ENCODE measurements at regions not wholly inside any gene's neighbourhood (a gene's known extent, or its start where the extent isn't known, plus 50 kb on each side); places are given as distances from the start of the nearest gene placed in this dataset.

DNA sequence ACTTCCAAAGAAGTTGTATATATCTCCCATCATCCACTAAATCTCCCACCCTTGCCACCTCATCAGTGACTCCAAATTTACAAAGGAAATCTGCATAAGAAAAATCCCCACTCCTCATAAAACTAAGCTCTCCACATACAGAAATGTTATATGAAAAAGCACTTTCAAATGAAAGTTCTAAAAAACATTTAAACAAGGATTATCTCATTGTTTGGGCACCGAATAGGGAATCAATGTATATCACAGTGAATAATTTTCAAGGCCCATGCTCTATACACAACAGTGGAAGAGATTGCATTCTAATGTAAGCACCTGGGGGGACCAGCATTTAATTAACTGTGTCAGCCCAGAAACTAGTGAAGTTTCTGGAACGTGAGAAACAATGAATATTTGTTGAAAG, 70.1 kb downstream of the OSR1 start:
- no peaks in the 10 kb centered on the region for H3K27me3 ChIP-seq (ENCODE audit: control insufficient read depth, extremely low read depth, insufficient read depth, low read length)
- no peaks in the 10 kb centered on the region for H3K4me1 ChIP-seq (ENCODE audit: control insufficient read depth, extremely low read depth, insufficient read depth, low read length)
- dilution Hi-C loops (cut with MboI; ENCODE audit: extremely low pct_ligation_motif_present, low sequenced_read_pairs) = no loop called here
- no peaks in the 10 kb centered on the region for H3K9me3 ChIP-seq (ENCODE audit: control insufficient read depth, low read depth, low read length)
- H3K4me3 ChIP-seq (ENCODE audit: control insufficient read depth in 2 of 3, extremely low read depth in 1 of 3, insufficient read depth in 2 of 3, low read depth in 1 of 3, low read length in 3 of 3) = no peak overlapping the region
- DNase-seq (ENCODE audit: low read depth, low spot score) (no peak), FAIRE-seq (no peak)
- H3K9me1 ChIP-seq (ENCODE audit: control insufficient read depth, extremely low read depth, insufficient read depth, low read length) = no peaks in the 10 kb centered on the region
- TF ChIP-seq CTCF (optimal IDR thresholded peaks at IDR 0.05 in 1 of 3, IDR thresholded peaks at IDR 0.05 in 1 of 3, conservative IDR thresholded peaks at IDR 0.05 in 1 of 3; ENCODE audit: extremely low read depth in 1 of 3, insufficient read depth in 2 of 3, low read length in 3 of 3) = no peak
- TF ChIP-seq EZH2 (IDR thresholded peaks at IDR 0.05; ENCODE audit: low read length) = no peak
- H3K36me3 ChIP-seq (ENCODE audit: control insufficient read depth in 2 of 2, extremely low read depth in 1 of 2, insufficient read depth in 2 of 2, low read length in 2 of 2) = no peaks in the 10 kb centered on the region
- no peak overlapping the region for H2AFZ ChIP-seq (ENCODE audit: control insufficient read depth, low read length)
- no peaks in the 10 kb centered on the region for H4K20me1 ChIP-seq (ENCODE audit: control insufficient read depth, extremely low read depth, insufficient read depth, low read length)
- no peak overlapping the region for H3K9ac ChIP-seq (ENCODE audit: control insufficient read depth, extremely low read depth, insufficient read depth, low read length)
- H3K79me2 ChIP-seq (ENCODE audit: control insufficient read depth, insufficient read depth, low read length) = no peaks in the 10 kb centered on the region
- no peak overlapping the region for H3K27ac ChIP-seq (ENCODE audit: control insufficient read depth, insufficient read depth, low read length)
- no peak overlapping the region for H3K4me2 ChIP-seq (ENCODE audit: control insufficient read depth, extremely low read depth, insufficient read depth, low read depth, low read length)

DNA sequence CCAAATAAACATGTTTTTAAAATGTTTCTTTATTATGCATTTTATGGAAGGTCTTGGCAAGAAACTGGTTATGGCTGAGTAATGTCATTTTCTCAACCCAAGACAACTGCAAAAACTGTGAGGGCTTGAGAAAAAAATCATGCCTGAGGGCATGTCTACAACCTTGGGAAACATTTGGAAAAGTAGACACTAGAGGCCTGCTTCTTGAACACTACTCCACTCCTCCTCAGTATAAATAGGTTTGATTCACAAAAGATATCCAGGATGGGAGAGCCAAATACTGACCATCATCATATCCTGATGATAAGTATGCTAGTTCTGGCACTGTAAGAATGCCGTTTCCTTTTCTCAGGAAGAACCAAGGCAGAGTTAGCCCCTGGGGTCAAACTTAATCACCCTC, 71.1 kb downstream of the OSR1 start:
- no peak overlapping the region for H3K4me3 ChIP-seq (ENCODE audit: control insufficient read depth in 2 of 3, extremely low read depth in 1 of 3, insufficient read depth in 2 of 3, low read depth in 1 of 3, low read length in 3 of 3)
- no peaks in the 10 kb centered on the region for H3K9me1 ChIP-seq (ENCODE audit: control insufficient read depth, extremely low read depth, insufficient read depth, low read length)
- no peaks in the 10 kb centered on the region for H3K79me2 ChIP-seq (ENCODE audit: control insufficient read depth, insufficient read depth, low read length)
- no peaks in the 10 kb centered on the region for H3K9me3 ChIP-seq (ENCODE audit: control insufficient read depth, low read depth, low read length)
- H4K20me1 ChIP-seq (ENCODE audit: control insufficient read depth, extremely low read depth, insufficient read depth, low read length) = no peaks in the 10 kb centered on the region
- DNase-seq (ENCODE audit: low read depth, low spot score) (no peak), FAIRE-seq (no peak)
- H3K36me3 ChIP-seq (ENCODE audit: control insufficient read depth in 2 of 2, extremely low read depth in 1 of 2, insufficient read depth in 2 of 2, low read length in 2 of 2) = no peaks in the 10 kb centered on the region
- H3K4me2 ChIP-seq (ENCODE audit: control insufficient read depth, extremely low read depth, insufficient read depth, low read depth, low read length) = no peak overlapping the region
- dilution Hi-C loops (cut with MboI; ENCODE audit: extremely low pct_ligation_motif_present, low sequenced_read_pairs) = no loop called here
- no peak overlapping the region for H3K9ac ChIP-seq (ENCODE audit: control insufficient read depth, extremely low read depth, insufficient read depth, low read length)
- no peaks in the 10 kb centered on the region for H3K27me3 ChIP-seq (ENCODE audit: control insufficient read depth, extremely low read depth, insufficient read depth, low read length)
- TF ChIP-seq CTCF (optimal IDR thresholded peaks at IDR 0.05 in 1 of 3, IDR thresholded peaks at IDR 0.05 in 1 of 3, conservative IDR thresholded peaks at IDR 0.05 in 1 of 3; ENCODE audit: extremely low read depth in 1 of 3, insufficient read depth in 2 of 3, low read length in 3 of 3) (no peak), EZH2 (IDR thresholded peaks at IDR 0.05; ENCODE audit: low read length) (no peak)
- no peak overlapping the region for H2AFZ ChIP-seq (ENCODE audit: control insufficient read depth, low read length)
- no peak overlapping the region for H3K27ac ChIP-seq (ENCODE audit: control insufficient read depth, insufficient read depth, low read length)
- no peaks in the 10 kb centered on the region for H3K4me1 ChIP-seq (ENCODE audit: control insufficient read depth, extremely low read depth, insufficient read depth, low read length)

Measured in keratinocyte (primary cell).